GM12891 (cell line): ENCODE measurements at regions not wholly inside any gene's neighbourhood (a gene's known extent, or its start where the extent isn't known, plus 50 kb on each side); places are given as distances from the start of the nearest gene placed in this dataset.

Source experiments
- PAX5 ChIP-seq: IDR thresholded peaks from 2 replicates; pipeline ENCODE4 v1.6.1; 2011; ENCODE audit warnings: low read length, moderate library complexity, mild to moderate bottlenecking; ENCODE audit not compliant: insufficient read depth, severe bottlenecking
- POLR2A ChIP-seq: IDR thresholded peaks from 2 replicates; pipeline ENCODE4 v1.6.1; 2011; ENCODE audit warnings: low read depth, low read length, control low read depth
- POLR2AphosphoS5 ChIP-seq: IDR thresholded peaks from 2 replicates; pipeline ENCODE4 v1.6.1; 2011; ENCODE audit warnings: low read depth, low read length, control low read depth
- SPI1 ChIP-seq: IDR thresholded peaks from 2 replicates; pipeline ENCODE4 v1.6.1; 2011; ENCODE audit warnings: low read depth, low read length, control low read depth
- TAF1 ChIP-seq: IDR thresholded peaks from 2 replicates; pipeline ENCODE4 v1.6.1; 2011; ENCODE audit warnings: low read depth, low read length, control low read depth

- no peak for TF ChIP-seq POLR2AphosphoS5
- no peak for TF ChIP-seq SPI1
- no peak for TF ChIP-seq POLR2A
- no peak for TF ChIP-seq TAF1
- TF ChIP-seq PAX5, result no peak
Observed at GRCh38 chr2:83481436-83481835, 977.6 kb downstream of the SUCLG1 start.
